Loucy (cell line): ENCODE measurements at regions not wholly inside any gene's neighbourhood (a gene's known extent, or its start where the extent isn't known, plus 50 kb on each side); places are given as distances from the start of the nearest gene placed in this dataset.

Source experiments
- EZH2phosphoT487 ChIP-seq: fragments of 200-600 bp; IDR thresholded peaks from 2 replicates; pipeline ENCODE4 v1.6.1; 2018; ENCODE audit warnings: antibody characterized with exemption, mild to moderate bottlenecking, moderate library complexity, borderline replicate concordance
- TF ChIP-seq, protein P1 (sequence below): fragments of 200-600 bp; sonication (generic); conservative IDR thresholded peaks from 2 replicates; pipeline ENCODE4 v1.5.1; 2014; ENCODE audit warnings: mild to moderate bottlenecking, antibody characterized with exemption, low read length

DNA sequence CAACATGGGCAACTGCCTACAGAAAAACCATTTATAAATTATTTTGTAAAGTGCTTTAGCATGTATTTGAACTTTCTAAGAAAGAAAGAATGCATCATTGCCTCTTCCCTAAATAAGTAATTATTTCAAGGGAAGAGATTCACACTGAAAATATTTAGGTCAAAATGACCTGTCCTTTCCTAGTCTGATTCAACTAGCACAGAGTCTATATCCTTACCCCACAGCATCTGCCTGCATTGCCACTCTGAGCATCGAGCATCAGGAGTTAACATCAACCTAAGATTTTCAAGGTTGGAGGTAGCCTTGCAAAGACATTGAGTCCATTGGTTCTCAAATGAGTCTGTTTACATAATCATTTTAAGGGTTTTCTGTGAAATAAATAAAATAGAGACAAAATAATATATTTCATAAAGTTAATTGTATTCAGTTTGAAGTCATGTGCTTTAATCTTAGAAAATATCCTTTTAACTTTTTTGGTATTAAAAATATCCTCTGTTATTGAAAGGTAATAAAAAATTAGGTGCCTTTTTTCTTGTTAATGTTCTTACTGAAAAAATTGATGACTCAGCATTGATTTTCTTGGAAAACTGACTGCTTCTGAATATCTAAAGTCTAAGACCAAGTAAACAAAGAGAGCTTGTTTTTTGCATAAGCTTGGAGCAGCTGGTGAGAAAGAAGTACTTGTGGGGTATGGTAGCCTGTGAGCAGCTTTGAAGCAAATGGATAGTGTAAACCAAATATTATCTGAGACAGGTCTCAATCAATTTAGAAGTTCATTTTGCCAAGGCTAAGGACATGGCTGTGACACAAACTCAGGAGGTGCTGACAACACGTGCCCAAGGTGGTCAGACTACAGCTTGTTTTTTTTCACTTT, 269.0 kb upstream of the CLEC14A start:
- TF ChIP-seq, protein P1, sequence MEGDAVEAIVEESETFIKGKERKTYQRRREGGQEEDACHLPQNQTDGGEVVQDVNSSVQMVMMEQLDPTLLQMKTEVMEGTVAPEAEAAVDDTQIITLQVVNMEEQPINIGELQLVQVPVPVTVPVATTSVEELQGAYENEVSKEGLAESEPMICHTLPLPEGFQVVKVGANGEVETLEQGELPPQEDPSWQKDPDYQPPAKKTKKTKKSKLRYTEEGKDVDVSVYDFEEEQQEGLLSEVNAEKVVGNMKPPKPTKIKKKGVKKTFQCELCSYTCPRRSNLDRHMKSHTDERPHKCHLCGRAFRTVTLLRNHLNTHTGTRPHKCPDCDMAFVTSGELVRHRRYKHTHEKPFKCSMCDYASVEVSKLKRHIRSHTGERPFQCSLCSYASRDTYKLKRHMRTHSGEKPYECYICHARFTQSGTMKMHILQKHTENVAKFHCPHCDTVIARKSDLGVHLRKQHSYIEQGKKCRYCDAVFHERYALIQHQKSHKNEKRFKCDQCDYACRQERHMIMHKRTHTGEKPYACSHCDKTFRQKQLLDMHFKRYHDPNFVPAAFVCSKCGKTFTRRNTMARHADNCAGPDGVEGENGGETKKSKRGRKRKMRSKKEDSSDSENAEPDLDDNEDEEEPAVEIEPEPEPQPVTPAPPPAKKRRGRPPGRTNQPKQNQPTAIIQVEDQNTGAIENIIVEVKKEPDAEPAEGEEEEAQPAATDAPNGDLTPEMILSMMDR, result no peak
- TF ChIP-seq EZH2phosphoT487, result no peak
